HEK293 (cell line): ENCODE measurements at regions not wholly inside any gene's neighbourhood (a gene's known extent, or its start where the extent isn't known, plus 50 kb on each side); places are given as distances from the start of the nearest gene placed in this dataset.

Experiments used
- HOXA7 ChIP-seq: sonication (generic); formaldehyde crosslinking; IDR thresholded peaks from 2 replicates; pipeline ENCODE4 v1.8.1; 2022; ENCODE audit warnings: missing genetic modification reagents, borderline replicate concordance
- KLF7 ChIP-seq: fragments of 450-650 bp; formaldehyde crosslinking; IDR thresholded peaks from 2 replicates; pipeline ENCODE4 v1.5.1; 2016; ENCODE audit warnings: missing biosample characterization, missing genetic modification characterization, borderline replicate concordance
- REST ChIP-seq: fragments of 450-650 bp; formaldehyde crosslinking; IDR thresholded peaks from 2 replicates; pipeline ENCODE4 v1.5.1; 2016; ENCODE audit warnings: missing biosample characterization, missing genetic modification characterization
- ZBTB1 ChIP-seq: fragments of 450-650 bp; formaldehyde crosslinking; IDR thresholded peaks from 2 replicates; pipeline ENCODE4 v1.5.1; 2016; ENCODE audit warnings: missing biosample characterization, missing genetic modification characterization
- ZNF362 ChIP-seq: fragments of 450-650 bp; formaldehyde crosslinking; IDR thresholded peaks from 2 replicates; pipeline ENCODE4 v1.5.1; 2016; ENCODE audit warnings: missing biosample characterization, missing genetic modification characterization
- ZNF621 ChIP-seq: fragments of 450-650 bp; formaldehyde crosslinking; IDR thresholded peaks from 2 replicates; pipeline ENCODE4 v1.5.1; 2017; ENCODE audit warnings: missing biosample characterization, missing genetic modification characterization
- ZNF707 ChIP-seq: fragments of 450-650 bp; formaldehyde crosslinking; IDR thresholded peaks from 2 replicates; pipeline ENCODE4 v1.5.1; 2016; ENCODE audit warnings: missing biosample characterization, missing genetic modification characterization
- TF ChIP-seq, protein P1 (sequence below): fragments of 450-650 bp; formaldehyde crosslinking; IDR thresholded peaks from 2 replicates; pipeline ENCODE4 v1.5.1; 2016; ENCODE audit warnings: missing biosample characterization, missing genetic modification characterization
- TF ChIP-seq, protein P2 (sequence below): fragments of 450-650 bp; formaldehyde crosslinking; conservative IDR thresholded peaks from 2 replicates; pipeline ENCODE4 v1.5.1; 2016; ENCODE audit warnings: low read depth, missing biosample characterization, missing genetic modification characterization

- TF ChIP-seq, protein P1, sequence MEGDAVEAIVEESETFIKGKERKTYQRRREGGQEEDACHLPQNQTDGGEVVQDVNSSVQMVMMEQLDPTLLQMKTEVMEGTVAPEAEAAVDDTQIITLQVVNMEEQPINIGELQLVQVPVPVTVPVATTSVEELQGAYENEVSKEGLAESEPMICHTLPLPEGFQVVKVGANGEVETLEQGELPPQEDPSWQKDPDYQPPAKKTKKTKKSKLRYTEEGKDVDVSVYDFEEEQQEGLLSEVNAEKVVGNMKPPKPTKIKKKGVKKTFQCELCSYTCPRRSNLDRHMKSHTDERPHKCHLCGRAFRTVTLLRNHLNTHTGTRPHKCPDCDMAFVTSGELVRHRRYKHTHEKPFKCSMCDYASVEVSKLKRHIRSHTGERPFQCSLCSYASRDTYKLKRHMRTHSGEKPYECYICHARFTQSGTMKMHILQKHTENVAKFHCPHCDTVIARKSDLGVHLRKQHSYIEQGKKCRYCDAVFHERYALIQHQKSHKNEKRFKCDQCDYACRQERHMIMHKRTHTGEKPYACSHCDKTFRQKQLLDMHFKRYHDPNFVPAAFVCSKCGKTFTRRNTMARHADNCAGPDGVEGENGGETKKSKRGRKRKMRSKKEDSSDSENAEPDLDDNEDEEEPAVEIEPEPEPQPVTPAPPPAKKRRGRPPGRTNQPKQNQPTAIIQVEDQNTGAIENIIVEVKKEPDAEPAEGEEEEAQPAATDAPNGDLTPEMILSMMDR (tag by site-specific recombination) = no peak
- TF ChIP-seq ZBTB1 = no peak
- TF ChIP-seq ZNF707 (tag by site-specific recombination) = no peak
- TF ChIP-seq, protein P2, sequence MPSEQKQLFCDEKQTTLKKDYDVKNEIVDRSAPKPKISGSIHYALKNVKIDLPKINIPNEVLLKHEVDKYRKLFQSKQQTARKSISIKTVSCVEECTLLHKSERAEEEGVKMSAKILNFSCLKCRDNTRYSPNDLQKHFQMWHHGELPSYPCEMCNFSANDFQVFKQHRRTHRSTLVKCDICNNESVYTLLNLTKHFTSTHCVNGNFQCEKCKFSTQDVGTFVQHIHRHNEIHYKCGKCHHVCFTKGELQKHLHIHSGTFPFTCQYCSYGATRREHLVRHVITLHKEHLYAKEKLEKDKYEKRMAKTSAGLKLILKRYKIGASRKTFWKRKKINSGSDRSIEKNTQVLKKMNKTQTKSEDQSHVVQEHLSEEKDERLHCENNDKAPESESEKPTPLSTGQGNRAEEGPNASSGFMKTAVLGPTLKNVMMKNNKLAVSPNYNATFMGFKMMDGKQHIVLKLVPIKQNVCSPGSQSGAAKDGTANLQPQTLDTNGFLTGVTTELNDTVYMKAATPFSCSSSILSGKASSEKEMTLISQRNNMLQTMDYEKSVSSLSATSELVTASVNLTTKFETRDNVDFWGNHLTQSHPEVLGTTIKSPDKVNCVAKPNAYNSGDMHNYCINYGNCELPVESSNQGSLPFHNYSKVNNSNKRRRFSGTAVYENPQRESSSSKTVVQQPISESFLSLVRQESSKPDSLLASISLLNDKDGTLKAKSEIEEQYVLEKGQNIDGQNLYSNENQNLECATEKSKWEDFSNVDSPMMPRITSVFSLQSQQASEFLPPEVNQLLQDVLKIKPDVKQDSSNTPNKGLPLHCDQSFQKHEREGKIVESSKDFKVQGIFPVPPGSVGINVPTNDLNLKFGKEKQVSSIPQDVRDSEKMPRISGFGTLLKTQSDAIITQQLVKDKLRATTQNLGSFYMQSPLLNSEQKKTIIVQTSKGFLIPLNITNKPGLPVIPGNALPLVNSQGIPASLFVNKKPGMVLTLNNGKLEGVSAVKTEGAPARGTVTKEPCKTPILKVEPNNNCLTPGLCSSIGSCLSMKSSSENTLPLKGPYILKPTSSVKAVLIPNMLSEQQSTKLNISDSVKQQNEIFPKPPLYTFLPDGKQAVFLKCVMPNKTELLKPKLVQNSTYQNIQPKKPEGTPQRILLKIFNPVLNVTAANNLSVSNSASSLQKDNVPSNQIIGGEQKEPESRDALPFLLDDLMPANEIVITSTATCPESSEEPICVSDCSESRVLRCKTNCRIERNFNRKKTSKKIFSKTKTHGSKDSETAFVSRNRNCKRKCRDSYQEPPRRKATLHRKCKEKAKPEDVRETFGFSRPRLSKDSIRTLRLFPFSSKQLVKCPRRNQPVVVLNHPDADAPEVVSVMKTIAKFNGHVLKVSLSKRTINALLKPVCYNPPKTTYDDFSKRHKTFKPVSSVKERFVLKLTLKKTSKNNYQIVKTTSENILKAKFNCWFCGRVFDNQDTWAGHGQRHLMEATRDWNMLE (tag by site-specific recombination) = no peak
- TF ChIP-seq ZNF621 = no peak
- TF ChIP-seq ZNF362 (tag by site-specific recombination) = no peak
- no peak for TF ChIP-seq KLF7 (tag by site-specific recombination)
- no peak for TF ChIP-seq HOXA7 (CRISPR knock-in tag)
- TF ChIP-seq REST (tag by site-specific recombination) = no peak
Measured at GRCh38 chr5:102018279-102018678, 277.8 kb downstream of the SLCO4C1 start.
